GM12878 (cell line): ENCODE measurements at regions not wholly inside any gene's neighbourhood (a gene's known extent, or its start where the extent isn't known, plus 50 kb on each side); places are given as distances from the start of the nearest gene placed in this dataset.

Experiments
- ATAC-seq: fragments of 200-7000 bp; cut with Tn5 transposase; 3 replicates; pipeline ENCODE4 v1.9.1; 2020; ENCODE audit warnings: mild to moderate bottlenecking, moderate library complexity
- BruUV-seq: library from RNA; stranded (reverse); fragments of 400-500 nt; replicated peaks from 2 replicates; lab custom pipeline; 2021; lab: Mats Ljungman, UMichigan
- CTCF ChIA-PET: fragments of 300-600 bp; sonication (Branson Sonifier 250); formaldehyde crosslinking; extraction: SDS; loops from one replicate; lab custom pipeline; 2021; ENCODE audit warnings: inconsistent platforms; lab: Yijun Ruan, JAX
- POLR2A ChIA-PET: fragments of 350-600 bp; formaldehyde crosslinking; extraction: SDS; loops from one replicate; lab custom pipeline; 2021; ENCODE audit warnings: inconsistent platforms; lab: Charles Lee
- RAD21 ChIA-PET: fragments of 300-600 bp; sonication (Branson Sonifier 250); formaldehyde crosslinking; loops from one replicate; lab custom pipeline; 2023; ENCODE audit warnings: antibody characterized with exemption; ENCODE audit not compliant: unreplicated experiment; lab: Charles Lee
- SMC1A ChIA-PET: fragments of 300-600 bp; sonication (Branson Sonifier 250); formaldehyde crosslinking; loops from one replicate; lab custom pipeline; 2023; ENCODE audit not compliant: unreplicated experiment, uncharacterized antibody; lab: Charles Lee
- DNase-seq: peaks from one replicate; pipeline ENCODE4 v3.0.0-alpha.2; 2011; ENCODE audit warnings: low read depth, low spot score
- FAIRE-seq: peaks from 3 replicates; lab custom pipeline; 2011; peaks lifted over from hg19 to GRCh38; lab: Jason Lieb, UNC
- H2AFZ ChIP-seq: 2 replicates; pipeline ENCODE4 v1.6.0; 2011; ENCODE audit warnings: low read depth, low read length, control low read depth; ENCODE audit not compliant: control insufficient read depth
- H3K27ac ChIP-seq: 2 replicates; pipeline ENCODE4 v1.5.1; 2011; ENCODE audit warnings: control low read depth; ENCODE audit not compliant: control insufficient read depth, insufficient read depth
- H3K27me3 ChIP-seq, 2 experiments: replicated peaks in 1 of 2; 2 replicates each; pipeline versions ENCODE4 v1.6.0 to v1.6.1; 2011; ENCODE audit warnings: low read length in 1 of 2; ENCODE audit not compliant: control insufficient read depth in 2 of 2, insufficient read depth in 2 of 2
- H3K36me3 ChIP-seq, 2 experiments: 2 replicates each; pipeline ENCODE4 v1.5.1; 2011; ENCODE audit warnings: low read length in 1 of 2; ENCODE audit not compliant: control insufficient read depth in 2 of 2, insufficient read depth in 2 of 2
- H3K4me1 ChIP-seq: 2 replicates; pipeline ENCODE4 v1.6.1; 2011; ENCODE audit warnings: mild to moderate bottlenecking, low read length, moderate library complexity, mixed read lengths; ENCODE audit not compliant: control insufficient read depth, insufficient read depth
- H3K4me2 ChIP-seq: 2 replicates; pipeline ENCODE4 v1.6.0; 2011; ENCODE audit warnings: control low read depth; ENCODE audit not compliant: control insufficient read depth, insufficient read depth
- H3K4me3 ChIP-seq: fragments of 200-600 bp; sonication (generic); 2 replicates; pipeline ENCODE4 v1.5.1; 2016
- H3K79me2 ChIP-seq: 2 replicates; pipeline ENCODE4 v1.6.0; 2011; ENCODE audit warnings: low read length; ENCODE audit not compliant: control insufficient read depth, insufficient read depth
- H3K9ac ChIP-seq: 2 replicates; pipeline ENCODE4 v1.8.0; 2011; ENCODE audit warnings: low read length, control low read depth, mixed read lengths; ENCODE audit not compliant: control insufficient read depth, insufficient read depth
- H3K9me3 ChIP-seq: replicated peaks from 3 replicates; pipeline ENCODE4 v1.5.1; 2011; ENCODE audit warnings: mild to moderate bottlenecking, low read length; ENCODE audit not compliant: control insufficient read depth, insufficient read depth
- H4K20me1 ChIP-seq: 2 replicates; pipeline ENCODE4 v1.6.0; 2011; ENCODE audit not compliant: control insufficient read depth, insufficient read depth
- BRCA1 ChIP-seq: IDR thresholded peaks from 2 replicates; pipeline ENCODE4 v1.6.1; 2011; ENCODE audit warnings: low read depth, low read length, improper control_type of control experiment
- CHD1 ChIP-seq: IDR thresholded peaks from 2 replicates; pipeline ENCODE4 v1.6.1; 2012; ENCODE audit warnings: low read depth, low read length, improper control_type of control experiment
- CHD4 ChIP-seq: fragments of 200-600 bp; sonication (generic); IDR thresholded peaks from 2 replicates; pipeline ENCODE4 v1.6.1; 2016; ENCODE audit warnings: mild to moderate bottlenecking
- FOXM1 ChIP-seq: IDR thresholded peaks from 2 replicates; pipeline ENCODE4 v1.6.1; 2012; ENCODE audit warnings: low read depth, mild to moderate bottlenecking, inconsistent platforms, low read length, moderate library complexity
- HCFC1 ChIP-seq: fragments of 150-350 bp; IDR thresholded peaks from 2 replicates; pipeline ENCODE4 v1.6.1; 2014; ENCODE audit warnings: low read length
- HDGF ChIP-seq: fragments of 450-650 bp; IDR thresholded peaks from 2 replicates; pipeline ENCODE4 v1.6.1; 2016; ENCODE audit warnings: antibody characterized with exemption
- IKZF1 ChIP-seq: fragments of 450-650 bp; conservative IDR thresholded peaks from 2 replicates; pipeline ENCODE4 v1.6.1; 2017; ENCODE audit warnings: antibody characterized with exemption, mild to moderate bottlenecking
- MYC ChIP-seq: IDR thresholded peaks from 2 replicates; pipeline ENCODE4 v1.6.1; 2011; ENCODE audit warnings: mild to moderate bottlenecking, low read length, moderate library complexity, inconsistent platforms; ENCODE audit not compliant: insufficient read depth, insufficient replicate concordance, insufficient read length, severe bottlenecking
- NFXL1 ChIP-seq: fragments of 450-650 bp; IDR thresholded peaks from 2 replicates; pipeline ENCODE4 v1.6.1; 2017; ENCODE audit warnings: antibody characterized with exemption, mild to moderate bottlenecking, borderline replicate concordance
- NRF1 ChIP-seq: conservative IDR thresholded peaks from 2 replicates; pipeline ENCODE4 v1.6.1; 2011; ENCODE audit warnings: mild to moderate bottlenecking, low read depth, low read length, improper control_type of control experiment
- PAX8 ChIP-seq: fragments of 450-650 bp; IDR thresholded peaks from 2 replicates; pipeline ENCODE4 v1.6.1; 2017; ENCODE audit warnings: mild to moderate bottlenecking, moderate library complexity
- RUNX3 ChIP-seq: IDR thresholded peaks from 2 replicates; pipeline ENCODE4 v1.6.1; 2012; ENCODE audit warnings: low read length, inconsistent platforms
- SMAD1 ChIP-seq: fragments of 450-650 bp; IDR thresholded peaks from 2 replicates; pipeline ENCODE4 v1.6.1; 2018; ENCODE audit warnings: mild to moderate bottlenecking, low read depth; ENCODE audit not compliant: partially characterized antibody
- TAF1 ChIP-seq: IDR thresholded peaks from 2 replicates; pipeline ENCODE4 v1.6.1; 2011; ENCODE audit warnings: mild to moderate bottlenecking, low read depth, low read length, borderline replicate concordance
- TCF12 ChIP-seq: IDR thresholded peaks from 2 replicates; pipeline ENCODE4 v1.6.1; 2011; ENCODE audit warnings: low read depth, mild to moderate bottlenecking, low read length
- YBX1 ChIP-seq: fragments of 450-650 bp; IDR thresholded peaks from 2 replicates; pipeline ENCODE4 v1.6.1; 2016; ENCODE audit warnings: antibody characterized with exemption
- WGBS: methylation state at CpG from one replicate; pipeline ENCODE4 v1.1.6; 2016; ENCODE audit warnings: low lambda C conversion rate; ENCODE audit not compliant: insufficient replicate concordance, insufficient coverage; ENCODE audit errors: missing lambda C conversion rate; 5-methylcytosine and 5-hydroxymethylcytosine counted together
- in situ Hi-C: fragments of 300-500 bp; cut with MboI; formaldehyde crosslinking; loops from 9 replicates; pipeline ENCODE4 v1.14.3; 2018; ENCODE audit warnings: mixed read lengths
- intact Hi-C: fragments of 100-400 bp; cut with micrococcal nuclease; formaldehyde crosslinking; loops from one replicate; pipeline ENCODE4 v1.14.2; 2022; ENCODE audit not compliant: unreplicated experiment
- TF ChIP-seq, protein P1 (sequence below): IDR thresholded peaks from 2 replicates; pipeline ENCODE4 v1.6.1; 2011; ENCODE audit warnings: borderline replicate concordance, low read depth, mild to moderate bottlenecking, moderate library complexity, mixed read lengths, low read length; ENCODE audit not compliant: insufficient read depth; ENCODE audit errors: extremely low read length
- TF ChIP-seq, protein P2 (sequence below): fragments of 450-650 bp; IDR thresholded peaks from 2 replicates; pipeline ENCODE4 v1.6.1; 2014; ENCODE audit warnings: mild to moderate bottlenecking
- TF ChIP-seq, protein P3 (sequence below): fragments of 450-650 bp; IDR thresholded peaks from 2 replicates; pipeline ENCODE4 v1.6.1; 2017; ENCODE audit warnings: mild to moderate bottlenecking, moderate library complexity
- TF ChIP-seq, protein P4 (sequence below): fragments of 450-650 bp; IDR thresholded peaks from 2 replicates; pipeline ENCODE4 v1.6.1; 2017; ENCODE audit warnings: low read depth, mild to moderate bottlenecking, moderate library complexity

DNA sequence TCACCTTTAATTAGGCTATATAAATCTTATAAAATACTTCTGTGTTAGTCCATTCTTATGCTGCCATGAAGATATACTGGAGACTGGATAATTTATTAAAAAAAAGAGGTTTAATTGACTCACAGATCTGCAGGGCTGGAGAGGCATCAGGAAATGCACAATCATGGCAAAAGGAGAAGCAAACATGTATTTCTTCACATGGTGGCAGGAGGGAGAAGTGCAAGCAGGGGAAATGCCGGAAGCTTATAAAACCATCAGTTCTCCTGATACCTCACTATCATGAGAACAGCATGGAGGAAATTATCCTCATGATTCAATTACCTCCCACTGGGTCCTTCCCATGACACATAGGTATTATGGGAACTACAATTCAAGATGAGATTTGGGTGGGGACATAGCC lies 504.4 kb downstream of the RIT2 start:
- Histone ChIP-seq H3K9ac (no peak overlapping the region), H3K4me2 (no peak overlapping the region), H4K20me1 (no peaks in the 10 kb centered on the region), H3K9me3 (no peaks in the 10 kb centered on the region), H3K36me3 (no peaks in the 10 kb centered on the region), H3K4me3 (no peak overlapping the region), H3K27me3 (no peaks in the 10 kb centered on the region), H3K79me2 (no peaks in the 10 kb centered on the region), H2AFZ (no peak overlapping the region), H3K4me1 (no peaks in the 10 kb centered on the region), H3K27ac (no peak overlapping the region)
- ATAC-seq, result no peak
- TF ChIP-seq BRCA1, result no peak
- TF ChIP-seq, protein P1, sequence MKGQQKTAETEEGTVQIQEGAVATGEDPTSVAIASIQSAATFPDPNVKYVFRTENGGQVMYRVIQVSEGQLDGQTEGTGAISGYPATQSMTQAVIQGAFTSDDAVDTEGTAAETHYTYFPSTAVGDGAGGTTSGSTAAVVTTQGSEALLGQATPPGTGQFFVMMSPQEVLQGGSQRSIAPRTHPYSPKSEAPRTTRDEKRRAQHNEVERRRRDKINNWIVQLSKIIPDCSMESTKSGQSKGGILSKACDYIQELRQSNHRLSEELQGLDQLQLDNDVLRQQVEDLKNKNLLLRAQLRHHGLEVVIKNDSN, result no peak
- TF ChIP-seq TAF1, result no peak
- no peak for TF ChIP-seq TCF12
- TF ChIP-seq CHD4, result no peak
- no peak for TF ChIP-seq IKZF1
- TF ChIP-seq, protein P2, sequence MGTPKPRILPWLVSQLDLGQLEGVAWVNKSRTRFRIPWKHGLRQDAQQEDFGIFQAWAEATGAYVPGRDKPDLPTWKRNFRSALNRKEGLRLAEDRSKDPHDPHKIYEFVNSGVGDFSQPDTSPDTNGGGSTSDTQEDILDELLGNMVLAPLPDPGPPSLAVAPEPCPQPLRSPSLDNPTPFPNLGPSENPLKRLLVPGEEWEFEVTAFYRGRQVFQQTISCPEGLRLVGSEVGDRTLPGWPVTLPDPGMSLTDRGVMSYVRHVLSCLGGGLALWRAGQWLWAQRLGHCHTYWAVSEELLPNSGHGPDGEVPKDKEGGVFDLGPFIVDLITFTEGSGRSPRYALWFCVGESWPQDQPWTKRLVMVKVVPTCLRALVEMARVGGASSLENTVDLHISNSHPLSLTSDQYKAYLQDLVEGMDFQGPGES, result no peak
- TF ChIP-seq NFXL1, result no peak
- TF ChIP-seq PAX8, result no peak
- TF ChIP-seq FOXM1, result no peak
- no peak for TF ChIP-seq RUNX3
- no peak for TF ChIP-seq NRF1
- no peak for TF ChIP-seq CHD1
- no peak for TF ChIP-seq SMAD1
- TF ChIP-seq, protein P3, sequence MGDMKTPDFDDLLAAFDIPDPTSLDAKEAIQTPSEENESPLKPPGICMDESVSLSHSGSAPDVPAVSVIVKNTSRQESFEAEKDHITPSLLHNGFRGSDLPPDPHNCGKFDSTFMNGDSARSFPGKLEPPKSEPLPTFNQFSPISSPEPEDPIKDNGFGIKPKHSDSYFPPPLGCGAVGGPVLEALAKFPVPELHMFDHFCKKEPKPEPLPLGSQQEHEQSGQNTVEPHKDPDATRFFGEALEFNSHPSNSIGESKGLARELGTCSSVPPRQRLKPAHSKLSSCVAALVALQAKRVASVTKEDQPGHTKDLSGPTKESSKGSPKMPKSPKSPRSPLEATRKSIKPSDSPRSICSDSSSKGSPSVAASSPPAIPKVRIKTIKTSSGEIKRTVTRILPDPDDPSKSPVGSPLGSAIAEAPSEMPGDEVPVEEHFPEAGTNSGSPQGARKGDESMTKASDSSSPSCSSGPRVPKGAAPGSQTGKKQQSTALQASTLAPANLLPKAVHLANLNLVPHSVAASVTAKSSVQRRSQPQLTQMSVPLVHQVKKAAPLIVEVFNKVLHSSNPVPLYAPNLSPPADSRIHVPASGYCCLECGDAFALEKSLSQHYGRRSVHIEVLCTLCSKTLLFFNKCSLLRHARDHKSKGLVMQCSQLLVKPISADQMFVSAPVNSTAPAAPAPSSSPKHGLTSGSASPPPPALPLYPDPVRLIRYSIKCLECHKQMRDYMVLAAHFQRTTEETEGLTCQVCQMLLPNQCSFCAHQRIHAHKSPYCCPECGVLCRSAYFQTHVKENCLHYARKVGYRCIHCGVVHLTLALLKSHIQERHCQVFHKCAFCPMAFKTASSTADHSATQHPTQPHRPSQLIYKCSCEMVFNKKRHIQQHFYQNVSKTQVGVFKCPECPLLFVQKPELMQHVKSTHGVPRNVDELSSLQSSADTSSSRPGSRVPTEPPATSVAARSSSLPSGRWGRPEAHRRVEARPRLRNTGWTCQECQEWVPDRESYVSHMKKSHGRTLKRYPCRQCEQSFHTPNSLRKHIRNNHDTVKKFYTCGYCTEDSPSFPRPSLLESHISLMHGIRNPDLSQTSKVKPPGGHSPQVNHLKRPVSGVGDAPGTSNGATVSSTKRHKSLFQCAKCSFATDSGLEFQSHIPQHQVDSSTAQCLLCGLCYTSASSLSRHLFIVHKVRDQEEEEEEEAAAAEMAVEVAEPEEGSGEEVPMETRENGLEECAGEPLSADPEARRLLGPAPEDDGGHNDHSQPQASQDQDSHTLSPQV, result no peak
- TF ChIP-seq YBX1, result no peak
- TF ChIP-seq MYC, result no peak
- TF ChIP-seq, protein P4, sequence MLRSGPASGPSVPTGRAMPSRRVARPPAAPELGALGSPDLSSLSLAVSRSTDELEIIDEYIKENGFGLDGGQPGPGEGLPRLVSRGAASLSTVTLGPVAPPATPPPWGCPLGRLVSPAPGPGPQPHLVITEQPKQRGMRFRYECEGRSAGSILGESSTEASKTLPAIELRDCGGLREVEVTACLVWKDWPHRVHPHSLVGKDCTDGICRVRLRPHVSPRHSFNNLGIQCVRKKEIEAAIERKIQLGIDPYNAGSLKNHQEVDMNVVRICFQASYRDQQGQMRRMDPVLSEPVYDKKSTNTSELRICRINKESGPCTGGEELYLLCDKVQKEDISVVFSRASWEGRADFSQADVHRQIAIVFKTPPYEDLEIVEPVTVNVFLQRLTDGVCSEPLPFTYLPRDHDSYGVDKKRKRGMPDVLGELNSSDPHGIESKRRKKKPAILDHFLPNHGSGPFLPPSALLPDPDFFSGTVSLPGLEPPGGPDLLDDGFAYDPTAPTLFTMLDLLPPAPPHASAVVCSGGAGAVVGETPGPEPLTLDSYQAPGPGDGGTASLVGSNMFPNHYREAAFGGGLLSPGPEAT, result no peak
- TF ChIP-seq HDGF, result no peak
- TF ChIP-seq HCFC1, result no peak
- intact Hi-C loops, result no loop called here
- in situ Hi-C loops, result no loop called here
- 73% methylated on average over 1 of the region's 1 CpG for WGBS
- no peak for FAIRE-seq
- ChIA-PET CTCF (interaction anchor here (0.6 kb wide), 1 partner anchor 42 kb away, joined by 3 read pairs; no protein-coding TSS in a partner anchor), SMC1A (no interaction called here), POLR2A (no interaction called here), RAD21 (no interaction called here)
- no peak for DNase-seq
- BruUV-seq, result no TSS peak
